ENCODE measurements at regions not wholly inside any gene's neighbourhood (a gene's known extent, or its start where the extent isn't known, plus 50 kb on each side); places are given as distances from the start of the nearest gene placed in this dataset.

- no peak for DNase-seq
Observed at GRCh38 chr5:113917997-113918396, 404.5 kb downstream of the YTHDC2 start.

DNA sequence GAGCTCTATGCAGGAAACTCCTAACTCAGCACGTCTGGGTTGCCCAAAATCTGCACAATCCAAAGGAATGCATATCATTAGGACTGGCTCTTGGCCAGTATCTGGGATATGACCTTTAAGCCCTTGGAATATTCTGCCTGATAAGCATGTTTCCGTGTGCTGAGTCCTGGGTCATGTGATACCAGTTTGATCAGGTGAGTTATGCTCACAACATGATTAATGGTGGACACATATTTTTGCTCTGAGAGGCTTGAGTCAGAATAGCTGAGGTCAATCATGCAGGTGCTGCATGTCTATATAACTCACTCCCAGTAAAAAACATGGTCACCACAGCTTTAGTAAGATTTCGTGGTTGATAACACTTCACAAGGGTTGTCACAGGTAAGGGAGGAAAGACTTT lies 408.8 kb downstream of the YTHDC2 start:
- DNase-seq, result no peak

- DNase-seq, result no peak
Observed at GRCh38 chr5:113935453-113935852, 422.0 kb downstream of the YTHDC2 start.

DNA sequence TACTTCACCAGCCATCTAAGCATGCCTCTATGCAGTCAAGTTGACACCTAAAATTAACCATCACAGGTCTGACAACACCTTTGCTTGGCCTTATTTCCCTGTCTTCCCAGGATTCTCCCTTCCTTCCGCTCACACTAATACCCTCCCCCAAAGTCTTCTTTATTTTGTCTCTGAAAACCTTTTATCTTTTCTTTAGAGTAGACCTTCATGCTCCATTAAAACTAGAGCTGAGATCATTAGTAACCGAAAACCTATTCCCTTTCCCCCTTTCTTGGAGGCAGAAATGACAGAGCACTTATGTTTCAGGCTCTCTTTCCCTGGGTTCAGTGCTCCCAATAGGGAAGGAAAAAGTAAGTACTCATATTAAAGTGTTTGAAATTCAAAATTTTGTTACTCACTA lies 423.8 kb downstream of the YTHDC2 start:
- DNase-seq, result no peak

DNA sequence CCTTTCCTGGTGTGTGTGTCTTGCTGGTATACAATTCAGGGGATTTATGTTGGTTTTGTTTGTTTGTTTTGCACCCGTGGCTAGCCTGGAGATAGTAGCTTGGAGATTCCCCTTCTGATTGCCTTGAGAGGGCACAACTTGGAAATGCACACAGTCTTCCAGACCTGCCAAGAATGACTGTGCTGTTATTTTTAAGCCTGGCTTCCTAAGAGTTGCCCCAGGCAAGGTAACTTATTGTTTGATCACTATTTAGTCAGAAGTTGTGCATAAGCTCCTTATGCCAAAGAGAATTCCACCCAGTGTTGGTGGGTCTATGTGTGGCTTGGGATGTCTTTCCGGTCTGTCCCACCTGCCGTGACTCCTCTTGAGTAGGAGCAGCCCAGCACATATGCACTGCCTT lies 421.9 kb upstream of the KCNN2 start:
- DNase-seq, result no peak

DNA sequence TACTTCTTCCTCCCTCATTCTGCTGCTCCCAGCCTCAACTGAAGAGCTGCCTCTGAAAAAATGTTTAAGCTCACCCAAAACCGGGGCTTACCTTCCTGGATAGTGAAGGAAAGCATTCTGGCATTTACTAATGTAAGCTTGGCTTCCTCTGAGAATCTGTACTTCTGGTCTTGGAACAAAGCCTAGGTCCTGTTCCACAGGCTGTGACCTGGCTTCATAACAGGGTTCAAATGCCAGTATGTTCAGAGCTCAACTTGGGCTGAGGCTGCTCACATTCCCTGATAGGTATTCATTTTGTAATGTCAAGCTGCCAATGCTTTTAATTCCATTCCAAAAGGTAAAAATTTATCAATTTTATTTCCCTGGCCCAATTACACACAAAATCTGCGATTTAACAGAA lies 411.7 kb upstream of the KCNN2 start:
- DNase-seq, result no peak

- no peak for DNase-seq
Observed at GRCh38 chr5:113965225-113965624, 396.6 kb upstream of the KCNN2 start.

DNA sequence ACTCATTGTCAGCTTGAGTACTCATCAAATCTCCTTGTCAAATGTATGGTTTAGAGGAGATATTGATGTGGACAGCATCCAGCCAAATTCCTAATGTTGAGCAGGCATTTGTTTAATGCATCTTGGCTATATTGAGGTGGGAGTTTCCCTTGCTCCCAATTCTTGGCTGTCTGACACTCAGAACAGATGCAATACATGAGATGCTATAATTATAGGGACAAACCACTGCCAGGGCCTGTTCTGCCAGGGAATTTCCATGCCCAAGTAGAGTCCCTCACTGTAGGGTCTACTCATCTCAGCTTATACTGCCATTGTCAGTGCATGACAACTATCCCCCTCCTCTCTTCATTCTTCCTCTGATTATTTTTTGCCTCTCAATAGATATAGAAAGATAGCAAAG lies 392.0 kb upstream of the KCNN2 start:
- no peak for DNase-seq

DNA sequence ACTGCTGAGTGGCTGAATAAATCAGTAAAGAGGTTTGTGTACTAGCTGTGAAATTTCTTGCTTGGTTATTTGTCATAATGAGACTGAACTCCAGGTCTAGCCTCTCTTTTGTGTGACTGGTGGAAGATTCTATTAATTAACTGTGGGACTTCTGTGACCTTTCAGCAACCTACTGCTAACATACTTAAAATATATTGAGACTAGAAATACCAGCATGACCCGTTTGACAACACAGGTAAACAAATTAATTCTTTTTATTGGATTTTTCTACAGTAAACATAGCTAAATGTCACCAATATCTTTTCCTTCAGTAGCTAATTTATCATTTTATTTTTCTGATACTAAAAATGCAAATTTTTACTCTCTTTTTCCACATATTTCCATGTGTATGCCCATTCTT lies 390.4 kb upstream of the KCNN2 start:
- DNase-seq, result no peak

DNA sequence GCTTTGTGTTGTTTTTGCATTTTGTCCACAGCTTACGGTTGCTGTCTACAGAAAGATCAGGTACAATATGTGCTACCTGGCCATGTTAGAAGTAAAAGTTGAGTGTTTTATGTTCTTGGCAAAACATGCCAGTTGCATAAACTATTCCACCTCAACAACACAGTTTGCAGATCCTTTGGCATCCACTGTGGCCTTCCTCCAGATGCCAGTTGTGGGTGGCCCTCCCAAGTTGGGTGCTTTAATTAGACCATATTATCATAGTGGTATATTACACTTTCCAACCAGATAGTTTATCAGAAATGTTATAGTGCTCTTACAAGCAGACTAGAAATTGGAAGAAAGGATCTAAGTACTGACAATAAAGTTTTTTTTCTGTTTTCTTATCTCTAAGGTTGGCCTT lies 386.9 kb upstream of the KCNN2 start:
- no peak for DNase-seq

DNA sequence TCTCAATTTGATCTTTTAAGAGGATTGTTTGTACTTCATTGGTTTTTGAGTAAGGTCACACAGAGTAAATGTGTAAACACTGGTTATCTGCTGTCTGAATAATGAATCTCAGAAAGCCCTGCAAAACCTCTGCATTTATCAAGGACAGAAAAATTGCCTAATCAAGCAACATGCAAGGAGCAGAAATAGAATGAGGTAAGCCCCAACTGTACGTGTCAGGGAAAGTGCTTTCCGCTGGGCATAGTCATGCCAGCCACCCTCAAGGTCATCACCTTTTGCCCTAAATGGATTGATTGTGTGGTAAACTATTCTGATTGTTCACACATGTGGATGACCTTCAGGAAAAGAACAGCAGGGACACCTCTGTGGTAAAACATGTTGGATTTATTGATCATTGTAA lies 376.9 kb upstream of the KCNN2 start:
- DNase-seq, result no peak

GRCh38 chr5:113985505-113985904 lies 376.4 kb upstream of the KCNN2 start:
- no peak for DNase-seq

DNA sequence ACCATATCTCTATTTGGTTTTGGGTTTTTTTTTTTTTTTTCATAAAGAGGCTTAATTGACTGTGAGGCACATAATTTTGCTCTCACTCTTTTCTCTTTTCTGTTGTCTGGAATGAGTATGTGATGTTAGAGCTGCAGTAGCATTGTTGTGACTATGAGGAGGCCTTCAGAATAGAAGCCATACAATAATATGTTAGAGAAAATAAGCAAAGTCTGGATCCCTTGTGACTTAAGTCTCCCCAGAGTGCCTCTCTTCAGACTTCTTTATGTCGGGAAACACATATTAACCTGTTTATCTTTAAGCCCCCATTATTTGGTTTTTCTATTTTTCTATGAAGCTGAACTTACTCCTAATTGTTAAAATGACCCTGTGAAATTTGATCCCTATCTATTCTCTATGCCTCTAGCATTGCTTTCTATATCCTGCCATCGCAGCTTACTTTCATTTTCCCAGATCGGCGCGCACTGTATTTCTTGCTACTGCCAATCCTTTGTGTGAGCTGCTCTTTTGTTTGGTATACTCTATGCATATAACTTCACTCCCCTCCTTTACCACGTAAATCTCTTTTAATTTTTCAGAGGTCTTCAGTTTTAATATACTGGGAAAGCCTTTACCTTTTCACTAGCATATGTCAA lies 372.5 kb upstream of the KCNN2 start:
- DNase-seq, result no peak

DNA sequence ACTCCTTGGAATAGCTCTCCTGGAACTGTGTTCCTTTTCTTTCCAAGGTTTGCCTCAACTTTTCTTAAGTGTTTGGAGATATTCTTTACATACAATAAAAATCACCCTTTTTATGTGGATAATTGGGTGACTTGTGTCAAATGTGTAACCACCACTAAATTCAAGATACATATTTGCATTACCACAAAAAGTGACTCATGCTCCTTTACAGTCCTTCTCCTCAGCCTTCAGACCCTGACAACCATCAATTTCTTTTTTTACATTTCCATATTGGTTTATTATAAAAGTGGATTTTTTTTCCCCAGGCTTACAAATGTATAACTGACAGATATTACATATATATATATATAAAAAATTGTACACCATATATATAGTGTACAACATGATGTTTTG lies 372.0 kb upstream of the KCNN2 start:
- no peak for DNase-seq

DNA sequence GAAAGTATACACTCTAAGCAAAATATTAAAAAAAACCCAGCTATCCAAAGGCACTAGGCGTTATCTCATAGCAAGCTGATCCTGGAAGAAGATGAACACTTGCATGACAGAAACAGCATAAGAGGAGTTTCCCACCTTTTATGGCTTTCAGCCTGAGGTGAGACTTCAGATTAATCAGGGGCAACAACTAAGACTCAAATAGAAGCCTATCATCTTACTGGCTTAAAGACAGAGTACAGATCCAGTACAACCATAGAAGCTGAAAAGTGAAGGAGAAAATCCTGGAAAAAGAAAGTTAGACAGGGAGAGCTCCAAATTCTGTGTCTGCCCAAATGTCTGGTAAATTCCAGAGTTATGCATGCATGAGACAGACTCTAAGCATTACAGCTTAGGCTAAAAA lies 360.8 kb upstream of the KCNN2 start:
- DNase-seq, result no peak

DNA sequence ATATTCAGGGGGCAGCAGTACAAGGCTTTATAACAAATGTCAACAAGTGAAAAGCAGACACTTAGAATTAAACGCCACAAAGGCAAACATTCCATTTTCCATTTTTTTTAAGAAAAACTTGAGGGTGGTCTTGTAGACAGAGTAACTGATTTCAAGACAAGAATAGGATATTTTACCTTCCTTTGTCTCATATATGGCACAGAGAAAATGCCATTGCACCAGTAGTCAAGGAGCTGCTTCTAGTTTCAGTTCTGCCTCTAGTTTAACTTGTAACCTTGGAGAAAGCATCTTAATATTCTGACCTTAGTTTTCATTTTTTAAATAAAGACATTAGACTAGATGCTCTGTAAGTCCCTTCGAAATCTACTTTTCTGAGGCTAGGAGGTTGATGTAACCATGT lies 355.3 kb upstream of the KCNN2 start:
- DNase-seq, result no peak

DNA sequence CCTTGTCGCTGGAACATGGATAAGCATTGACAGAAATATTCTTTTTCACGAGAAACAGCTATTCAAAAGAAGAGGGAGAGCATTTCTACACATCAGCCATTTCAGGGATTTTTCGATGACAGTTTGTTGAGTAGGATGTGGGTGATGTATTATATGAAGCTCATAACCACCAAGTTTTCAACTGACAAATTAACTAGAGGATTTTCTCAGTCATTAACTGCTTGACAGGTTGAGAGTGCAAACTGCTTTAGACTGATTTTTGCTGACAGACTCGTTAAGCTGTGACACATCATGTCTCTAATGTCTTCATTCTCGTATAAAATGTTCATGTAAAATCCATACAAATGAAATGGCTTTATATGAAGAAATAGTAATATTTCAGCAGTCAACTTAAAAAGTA lies 354.2 kb upstream of the KCNN2 start:
- no peak for DNase-seq

DNA sequence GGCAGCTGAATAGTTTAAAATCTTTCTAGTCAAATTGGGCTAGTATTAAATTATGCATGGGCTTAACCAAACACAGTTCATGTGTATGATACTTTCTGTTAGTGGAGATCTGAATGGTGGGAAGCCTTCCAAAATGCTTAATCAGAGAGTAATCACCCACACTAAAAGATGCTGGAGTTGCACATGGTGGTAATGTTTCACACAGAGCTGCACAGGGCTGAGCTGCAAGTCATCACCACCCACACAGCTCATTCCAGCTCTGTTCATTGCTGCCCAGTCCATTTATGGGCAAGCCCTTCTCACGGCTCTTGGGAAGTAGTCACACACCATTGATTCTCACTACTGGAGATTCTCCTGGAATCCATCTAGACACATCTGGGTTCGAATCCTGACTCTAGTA lies 351.5 kb upstream of the KCNN2 start:
- DNase-seq, result no peak

DNA sequence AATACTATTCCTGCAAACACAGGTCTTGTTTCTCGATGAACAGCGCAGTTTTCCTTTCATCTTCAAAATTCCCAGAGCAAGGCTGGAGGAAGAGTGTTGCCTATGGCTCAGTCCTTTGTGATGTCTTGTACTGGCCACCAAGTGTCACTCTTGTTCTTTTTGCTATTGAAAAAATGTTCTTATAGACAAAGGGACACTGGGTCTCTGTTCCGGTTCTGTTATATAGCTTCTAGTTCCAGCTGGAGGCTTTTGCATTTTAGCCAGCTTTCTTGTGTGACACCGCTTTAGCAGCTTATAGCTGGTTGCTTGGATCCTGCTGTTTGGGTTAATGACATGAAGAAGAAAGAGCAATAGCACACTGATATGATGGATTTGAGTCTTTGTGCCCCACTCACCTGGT lies 343.7 kb upstream of the KCNN2 start:
- no peak for DNase-seq

- DNase-seq, result no peak
Observed at GRCh38 chr5:114038756-114039155, 323.1 kb upstream of the KCNN2 start.

DNA sequence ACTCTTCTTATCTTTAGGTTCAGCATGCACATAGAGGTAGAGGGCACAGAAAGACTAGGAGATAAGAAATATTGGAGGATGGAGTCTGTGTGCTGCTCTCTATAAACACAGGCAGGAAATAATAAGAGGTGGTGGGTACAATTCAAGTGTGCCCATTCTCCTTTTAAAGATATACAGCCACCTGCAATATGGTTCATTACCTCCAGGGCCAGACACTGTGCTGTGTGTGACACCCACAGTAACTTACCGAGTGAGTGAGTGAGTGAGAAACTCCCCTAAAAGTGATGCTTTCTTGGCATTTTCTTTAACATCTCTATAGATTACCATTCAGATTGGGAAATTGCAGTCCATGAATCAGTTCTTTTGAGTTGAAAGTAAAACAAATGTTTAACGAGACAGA lies 311.8 kb upstream of the KCNN2 start:
- DNase-seq, result no peak

DNA sequence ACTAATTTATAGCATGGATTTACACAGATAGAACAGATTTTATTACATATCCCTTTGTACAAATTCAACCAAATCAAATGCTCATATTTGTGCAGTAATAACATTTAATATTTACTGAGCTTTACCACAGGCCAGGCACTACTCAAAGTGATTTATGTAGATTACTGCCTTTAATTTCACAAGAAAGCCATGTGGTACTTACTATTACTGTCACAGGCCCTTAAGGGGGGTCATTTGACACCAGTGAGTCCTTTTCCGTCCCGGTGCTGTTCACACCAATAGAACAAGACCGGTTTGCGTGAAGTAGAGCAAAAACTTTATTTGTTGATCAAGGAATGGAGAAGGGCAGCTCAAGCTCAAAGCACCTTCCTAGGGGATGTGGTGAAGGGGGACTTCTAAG lies 308.5 kb upstream of the KCNN2 start:
- DNase-seq, result no peak

DNA sequence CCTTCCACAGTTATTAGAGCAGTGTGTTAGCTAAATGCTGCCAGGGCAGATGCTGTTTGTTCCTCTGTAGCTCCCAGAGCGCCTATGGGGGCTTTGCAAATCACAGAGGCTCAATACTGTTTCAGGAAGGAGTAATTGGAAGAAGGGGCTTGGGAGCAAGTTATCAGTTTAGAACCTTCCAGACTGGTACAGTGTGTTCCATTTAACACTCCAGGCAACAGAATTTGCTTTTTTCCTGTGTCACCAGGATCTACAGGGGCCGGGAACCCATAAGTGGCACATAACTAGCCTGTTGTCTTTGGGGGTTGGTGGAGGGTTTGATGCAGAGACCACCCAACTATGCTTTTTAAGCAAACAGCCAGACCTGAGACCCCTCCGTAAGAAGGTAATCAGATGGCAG lies 307.3 kb upstream of the KCNN2 start:
- no peak for DNase-seq

DNA sequence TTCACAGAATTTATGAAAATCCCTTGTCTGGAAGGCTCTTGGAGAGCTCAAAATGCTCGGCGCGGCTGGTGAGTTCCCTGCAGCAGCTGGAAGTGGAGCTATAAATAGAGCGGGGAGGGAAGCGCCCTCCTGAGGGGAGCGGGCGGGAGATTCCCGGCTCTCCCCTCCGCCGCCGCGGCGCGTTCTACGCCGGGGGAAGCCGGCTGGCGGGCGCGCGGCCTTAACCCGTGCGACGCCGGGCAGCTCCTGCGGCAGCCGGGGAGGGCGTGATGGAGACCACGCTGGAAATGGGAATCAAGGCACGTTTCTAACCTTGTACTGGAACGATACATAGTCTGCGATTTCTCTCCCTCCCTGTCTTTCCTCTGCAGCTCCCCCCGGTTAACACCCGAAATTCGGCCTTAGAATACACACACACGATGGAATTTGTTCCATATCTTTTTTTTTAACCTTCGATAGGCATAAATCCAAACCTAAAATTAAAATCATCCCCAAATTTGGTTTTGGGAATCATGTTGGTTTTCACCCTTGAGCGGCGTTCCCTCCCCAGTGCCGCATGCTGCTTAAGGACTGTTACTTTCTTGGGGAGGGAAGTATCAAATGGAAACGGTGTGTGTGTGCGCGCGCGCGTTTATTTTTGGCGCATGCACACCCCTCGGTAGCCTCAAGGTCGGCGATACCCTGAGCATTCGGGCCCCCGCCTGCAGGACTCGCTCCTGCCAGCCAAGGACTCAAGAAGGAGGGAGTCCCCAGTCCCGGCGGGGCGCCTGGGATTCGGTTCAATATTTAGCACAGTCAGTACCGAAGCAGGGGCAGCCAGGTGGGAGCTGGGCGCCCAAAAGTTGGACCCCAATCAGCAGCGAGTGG lies 306.3 kb upstream of the KCNN2 start:
- no peak for DNase-seq

- no peak for DNase-seq
Observed at GRCh38 chr5:114056185-114056538, 305.7 kb upstream of the KCNN2 start.

Measured in HCEC 1CT (cell line).